HEK293 (cell line): ENCODE measurements at regions not wholly inside any gene's neighbourhood (a gene's known extent, or its start where the extent isn't known, plus 50 kb on each side); places are given as distances from the start of the nearest gene placed in this dataset.
A peak's percentile ranks its signal among the peaks of the same experiment; 100 is the strongest.

Source experiments
- GLI2 ChIP-seq: fragments of 450-650 bp; formaldehyde crosslinking; IDR thresholded peaks from 2 replicates; pipeline ENCODE4; 2017; ENCODE audit warnings: missing biosample characterization, missing genetic modification characterization, low read depth, borderline replicate concordance
- PRDM2 ChIP-seq: fragments of 450-650 bp; formaldehyde crosslinking; IDR thresholded peaks from 2 replicates; pipeline ENCODE4 v1.5.1; 2016; ENCODE audit warnings: missing biosample characterization, missing genetic modification characterization, borderline replicate concordance
- PRDM6 ChIP-seq: fragments of 450-650 bp; formaldehyde crosslinking; IDR thresholded peaks from 2 replicates; pipeline ENCODE4 v1.5.1; 2017; ENCODE audit warnings: missing biosample characterization, missing genetic modification characterization
- REPIN1 ChIP-seq: fragments of 450-650 bp; formaldehyde crosslinking; IDR thresholded peaks from 2 replicates; pipeline ENCODE4 v1.5.1; 2017; ENCODE audit warnings: missing biosample characterization, missing genetic modification characterization, low read depth
- WT1 ChIP-seq: fragments of 450-650 bp; formaldehyde crosslinking; IDR thresholded peaks from 2 replicates; pipeline ENCODE4 v1.5.1; 2016; ENCODE audit warnings: missing biosample characterization, missing genetic modification characterization
- YY2 ChIP-seq: fragments of 450-650 bp; formaldehyde crosslinking; IDR thresholded peaks from 2 replicates; pipeline ENCODE4 v1.5.1; 2016; ENCODE audit warnings: missing biosample characterization, missing genetic modification characterization
- ZNF114 ChIP-seq: fragments of 450-650 bp; formaldehyde crosslinking; IDR thresholded peaks from 2 replicates; pipeline ENCODE4 v1.5.0; 2017; ENCODE audit warnings: missing biosample characterization, missing genetic modification characterization
- ZNF133 ChIP-seq: fragments of 450-650 bp; formaldehyde crosslinking; IDR thresholded peaks from 2 replicates; pipeline ENCODE4 v1.5.1; 2016; ENCODE audit warnings: missing biosample characterization, missing genetic modification characterization
- ZNF174 ChIP-seq: fragments of 450-650 bp; formaldehyde crosslinking; IDR thresholded peaks from 2 replicates; pipeline ENCODE4 v1.5.0; 2017; ENCODE audit warnings: missing biosample characterization, mild to moderate bottlenecking, missing genetic modification characterization
- ZNF24 ChIP-seq: fragments of 450-650 bp; formaldehyde crosslinking; IDR thresholded peaks from 2 replicates; pipeline ENCODE4 v1.5.1; 2016; ENCODE audit warnings: missing biosample characterization, missing genetic modification characterization
- ZNF391 ChIP-seq: fragments of 450-650 bp; formaldehyde crosslinking; IDR thresholded peaks from 2 replicates; pipeline ENCODE4 v1.5.1; 2016; ENCODE audit warnings: low read depth, missing biosample characterization, missing genetic modification characterization, borderline replicate concordance
- ZNF514 ChIP-seq: fragments of 450-650 bp; formaldehyde crosslinking; IDR thresholded peaks from 2 replicates; pipeline ENCODE4 v1.5.1; 2016; ENCODE audit warnings: missing biosample characterization, missing genetic modification characterization
- ZNF626 ChIP-seq: fragments of 450-650 bp; sonication (Bioruptor Pico); formaldehyde crosslinking; IDR thresholded peaks from 2 replicates; pipeline ENCODE4 v1.5.1; 2018; ENCODE audit warnings: missing biosample characterization, missing genetic modification characterization, inconsistent platforms
- TF ChIP-seq, protein P1 (sequence below): fragments of 450-650 bp; formaldehyde crosslinking; IDR thresholded peaks from 2 replicates; pipeline ENCODE4 v1.5.1; 2016; ENCODE audit warnings: missing biosample characterization, missing genetic modification characterization
- TF ChIP-seq, protein P2 (sequence below): fragments of 450-650 bp; formaldehyde crosslinking; IDR thresholded peaks from 2 replicates; pipeline ENCODE4 v1.5.1; 2017; ENCODE audit warnings: missing biosample characterization, missing genetic modification characterization
- TF ChIP-seq, protein P3 (sequence below): fragments of 450-650 bp; formaldehyde crosslinking; IDR thresholded peaks from 2 replicates; pipeline ENCODE4 v1.5.1; 2016; ENCODE audit warnings: missing biosample characterization, missing genetic modification characterization
- TF ChIP-seq, protein P4 (sequence below): fragments of 450-650 bp; formaldehyde crosslinking; conservative IDR thresholded peaks from 2 replicates; pipeline ENCODE4 v1.5.1; 2016; ENCODE audit warnings: low read depth, missing biosample characterization, missing genetic modification characterization
- TF ChIP-seq, protein P5 (sequence below): fragments of 450-650 bp; formaldehyde crosslinking; IDR thresholded peaks from 2 replicates; pipeline ENCODE4 v1.5.1; 2016; ENCODE audit warnings: missing biosample characterization, missing genetic modification characterization

DNA sequence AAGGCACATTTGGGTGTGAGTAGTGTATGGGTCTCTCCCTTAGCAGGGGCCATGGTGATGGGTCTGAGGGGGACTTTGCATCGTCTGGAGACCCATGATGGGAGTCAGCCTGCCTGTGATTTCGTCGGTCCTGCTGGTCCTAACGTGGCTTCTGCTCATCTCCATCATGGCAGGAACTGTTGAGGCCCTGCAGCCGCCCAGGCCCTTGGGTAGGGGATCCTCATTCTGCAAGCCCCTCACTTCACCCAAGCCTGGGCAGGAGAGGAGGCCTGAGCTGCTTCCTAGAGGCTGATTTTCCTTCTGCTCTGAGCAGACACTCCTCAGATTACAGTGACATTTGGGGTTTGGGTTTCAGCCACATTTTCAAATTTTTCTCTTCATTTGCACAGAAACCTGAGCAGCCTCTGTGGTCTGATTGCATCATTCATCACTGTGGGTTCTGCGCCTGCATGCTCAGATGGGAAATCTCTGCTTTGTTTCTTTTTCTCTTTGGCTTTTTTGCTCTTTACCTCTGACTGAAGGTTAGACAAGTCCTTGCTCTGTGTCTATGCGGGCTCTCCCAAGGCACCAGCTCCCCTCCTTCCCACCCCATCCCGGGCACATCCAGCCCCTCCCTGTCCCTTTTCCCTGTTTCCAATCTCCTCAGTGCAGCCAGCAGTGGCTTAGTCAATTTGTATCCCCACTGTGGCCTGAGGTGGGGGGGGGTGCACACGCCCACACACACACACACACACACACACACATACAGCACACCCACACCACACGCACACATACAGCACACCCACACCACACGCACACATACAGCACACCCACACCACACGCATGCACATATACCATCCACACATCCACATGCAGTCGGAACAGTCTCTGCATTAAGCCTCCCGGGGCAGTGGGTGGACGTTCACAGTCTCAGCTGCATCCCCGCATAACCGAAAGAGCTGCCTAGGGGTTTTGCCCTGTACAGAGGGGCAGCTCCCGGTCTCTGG lies 305.4 kb upstream of the HS6ST1 start (continued):
- TF ChIP-seq, protein P1, sequence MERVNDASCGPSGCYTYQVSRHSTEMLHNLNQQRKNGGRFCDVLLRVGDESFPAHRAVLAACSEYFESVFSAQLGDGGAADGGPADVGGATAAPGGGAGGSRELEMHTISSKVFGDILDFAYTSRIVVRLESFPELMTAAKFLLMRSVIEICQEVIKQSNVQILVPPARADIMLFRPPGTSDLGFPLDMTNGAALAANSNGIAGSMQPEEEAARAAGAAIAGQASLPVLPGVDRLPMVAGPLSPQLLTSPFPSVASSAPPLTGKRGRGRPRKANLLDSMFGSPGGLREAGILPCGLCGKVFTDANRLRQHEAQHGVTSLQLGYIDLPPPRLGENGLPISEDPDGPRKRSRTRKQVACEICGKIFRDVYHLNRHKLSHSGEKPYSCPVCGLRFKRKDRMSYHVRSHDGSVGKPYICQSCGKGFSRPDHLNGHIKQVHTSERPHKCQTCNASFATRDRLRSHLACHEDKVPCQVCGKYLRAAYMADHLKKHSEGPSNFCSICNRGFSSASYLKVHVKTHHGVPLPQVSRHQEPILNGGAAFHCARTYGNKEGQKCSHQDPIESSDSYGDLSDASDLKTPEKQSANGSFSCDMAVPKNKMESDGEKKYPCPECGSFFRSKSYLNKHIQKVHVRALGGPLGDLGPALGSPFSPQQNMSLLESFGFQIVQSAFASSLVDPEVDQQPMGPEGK (tag by site-specific recombination): 0 out of 2 replicates have a peak, but pooled peaks have one; percentile 20
- no peak for TF ChIP-seq ZNF626 (tag by site-specific recombination)
- peak; percentile 34; the same call in 1 of the 2 replicates for TF ChIP-seq PRDM6 (tag by site-specific recombination)
- TF ChIP-seq ZNF24 (tag by site-specific recombination): no peak
- TF ChIP-seq YY2: no peak
- TF ChIP-seq PRDM2: no peak
- TF ChIP-seq, protein P2, sequence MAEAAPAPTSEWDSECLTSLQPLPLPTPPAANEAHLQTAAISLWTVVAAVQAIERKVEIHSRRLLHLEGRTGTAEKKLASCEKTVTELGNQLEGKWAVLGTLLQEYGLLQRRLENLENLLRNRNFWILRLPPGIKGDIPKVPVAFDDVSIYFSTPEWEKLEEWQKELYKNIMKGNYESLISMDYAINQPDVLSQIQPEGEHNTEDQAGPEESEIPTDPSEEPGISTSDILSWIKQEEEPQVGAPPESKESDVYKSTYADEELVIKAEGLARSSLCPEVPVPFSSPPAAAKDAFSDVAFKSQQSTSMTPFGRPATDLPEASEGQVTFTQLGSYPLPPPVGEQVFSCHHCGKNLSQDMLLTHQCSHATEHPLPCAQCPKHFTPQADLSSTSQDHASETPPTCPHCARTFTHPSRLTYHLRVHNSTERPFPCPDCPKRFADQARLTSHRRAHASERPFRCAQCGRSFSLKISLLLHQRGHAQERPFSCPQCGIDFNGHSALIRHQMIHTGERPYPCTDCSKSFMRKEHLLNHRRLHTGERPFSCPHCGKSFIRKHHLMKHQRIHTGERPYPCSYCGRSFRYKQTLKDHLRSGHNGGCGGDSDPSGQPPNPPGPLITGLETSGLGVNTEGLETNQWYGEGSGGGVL (tag by site-specific recombination): peak; percentile 60
- TF ChIP-seq, protein P3, sequence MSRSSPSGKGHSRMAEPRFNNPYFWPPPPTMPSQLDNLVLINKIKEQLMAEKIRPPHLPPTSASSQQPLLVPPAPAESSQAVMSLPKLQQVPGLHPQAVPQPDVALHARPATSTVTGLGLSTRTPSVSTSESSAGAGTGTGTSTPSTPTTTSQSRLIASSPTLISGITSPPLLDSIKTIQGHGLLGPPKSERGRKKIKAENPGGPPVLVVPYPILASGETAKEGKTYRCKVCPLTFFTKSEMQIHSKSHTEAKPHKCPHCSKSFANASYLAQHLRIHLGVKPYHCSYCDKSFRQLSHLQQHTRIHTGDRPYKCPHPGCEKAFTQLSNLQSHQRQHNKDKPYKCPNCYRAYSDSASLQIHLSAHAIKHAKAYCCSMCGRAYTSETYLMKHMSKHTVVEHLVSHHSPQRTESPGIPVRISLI: no peak
- TF ChIP-seq, protein P4, sequence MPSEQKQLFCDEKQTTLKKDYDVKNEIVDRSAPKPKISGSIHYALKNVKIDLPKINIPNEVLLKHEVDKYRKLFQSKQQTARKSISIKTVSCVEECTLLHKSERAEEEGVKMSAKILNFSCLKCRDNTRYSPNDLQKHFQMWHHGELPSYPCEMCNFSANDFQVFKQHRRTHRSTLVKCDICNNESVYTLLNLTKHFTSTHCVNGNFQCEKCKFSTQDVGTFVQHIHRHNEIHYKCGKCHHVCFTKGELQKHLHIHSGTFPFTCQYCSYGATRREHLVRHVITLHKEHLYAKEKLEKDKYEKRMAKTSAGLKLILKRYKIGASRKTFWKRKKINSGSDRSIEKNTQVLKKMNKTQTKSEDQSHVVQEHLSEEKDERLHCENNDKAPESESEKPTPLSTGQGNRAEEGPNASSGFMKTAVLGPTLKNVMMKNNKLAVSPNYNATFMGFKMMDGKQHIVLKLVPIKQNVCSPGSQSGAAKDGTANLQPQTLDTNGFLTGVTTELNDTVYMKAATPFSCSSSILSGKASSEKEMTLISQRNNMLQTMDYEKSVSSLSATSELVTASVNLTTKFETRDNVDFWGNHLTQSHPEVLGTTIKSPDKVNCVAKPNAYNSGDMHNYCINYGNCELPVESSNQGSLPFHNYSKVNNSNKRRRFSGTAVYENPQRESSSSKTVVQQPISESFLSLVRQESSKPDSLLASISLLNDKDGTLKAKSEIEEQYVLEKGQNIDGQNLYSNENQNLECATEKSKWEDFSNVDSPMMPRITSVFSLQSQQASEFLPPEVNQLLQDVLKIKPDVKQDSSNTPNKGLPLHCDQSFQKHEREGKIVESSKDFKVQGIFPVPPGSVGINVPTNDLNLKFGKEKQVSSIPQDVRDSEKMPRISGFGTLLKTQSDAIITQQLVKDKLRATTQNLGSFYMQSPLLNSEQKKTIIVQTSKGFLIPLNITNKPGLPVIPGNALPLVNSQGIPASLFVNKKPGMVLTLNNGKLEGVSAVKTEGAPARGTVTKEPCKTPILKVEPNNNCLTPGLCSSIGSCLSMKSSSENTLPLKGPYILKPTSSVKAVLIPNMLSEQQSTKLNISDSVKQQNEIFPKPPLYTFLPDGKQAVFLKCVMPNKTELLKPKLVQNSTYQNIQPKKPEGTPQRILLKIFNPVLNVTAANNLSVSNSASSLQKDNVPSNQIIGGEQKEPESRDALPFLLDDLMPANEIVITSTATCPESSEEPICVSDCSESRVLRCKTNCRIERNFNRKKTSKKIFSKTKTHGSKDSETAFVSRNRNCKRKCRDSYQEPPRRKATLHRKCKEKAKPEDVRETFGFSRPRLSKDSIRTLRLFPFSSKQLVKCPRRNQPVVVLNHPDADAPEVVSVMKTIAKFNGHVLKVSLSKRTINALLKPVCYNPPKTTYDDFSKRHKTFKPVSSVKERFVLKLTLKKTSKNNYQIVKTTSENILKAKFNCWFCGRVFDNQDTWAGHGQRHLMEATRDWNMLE (tag by site-specific recombination): no peak
- TF ChIP-seq, protein P5, sequence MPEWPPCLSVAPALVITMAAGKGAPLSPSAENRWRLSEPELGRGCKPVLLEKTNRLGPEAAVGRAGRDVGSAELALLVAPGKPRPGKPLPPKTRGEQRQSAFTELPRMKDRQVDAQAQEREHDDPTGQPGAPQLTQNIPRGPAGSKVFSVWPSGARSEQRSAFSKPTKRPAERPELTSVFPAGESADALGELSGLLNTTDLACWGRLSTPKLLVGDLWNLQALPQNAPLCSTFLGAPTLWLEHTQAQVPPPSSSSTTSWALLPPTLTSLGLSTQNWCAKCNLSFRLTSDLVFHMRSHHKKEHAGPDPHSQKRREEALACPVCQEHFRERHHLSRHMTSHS (tag by site-specific recombination): no peak
- no peak for TF ChIP-seq ZNF391
- no peak for TF ChIP-seq ZNF133 (tag by site-specific recombination)
- no peak for TF ChIP-seq GLI2 (tag by site-specific recombination)
- no peak for TF ChIP-seq ZNF174 (tag by site-specific recombination)
- TF ChIP-seq ZNF514 (tag by site-specific recombination): no peak
- no peak for TF ChIP-seq WT1 (tag by site-specific recombination)
- no peak for TF ChIP-seq ZNF114 (tag by site-specific recombination)
- TF ChIP-seq REPIN1: no peak
